Endothelial cell of umbilical vein (primary cell): ENCODE measurements at regions not wholly inside any gene's neighbourhood (a gene's known extent, or its start where the extent isn't known, plus 50 kb on each side); places are given as distances from the start of the nearest gene placed in this dataset.

Source experiments
- BruUV-seq: library from RNA; stranded (reverse); fragments of 400-500 nt; replicated peaks from 2 replicates; lab custom pipeline; 2021; lab: Mats Ljungman, UMichigan
- CTCF ChIA-PET: fragments of 300-600, 350-600 bp; sonication (Branson Sonifier 250); formaldehyde crosslinking; loops from one replicate; lab custom pipeline; 2021; ENCODE audit warnings: antibody characterized with exemption, inconsistent platforms; lab: Charles Lee
- POLR2A ChIA-PET: fragments of 300-600, 350-600 bp; sonication (Branson Sonifier 250); formaldehyde crosslinking; loops from one replicate; lab custom pipeline; 2021; ENCODE audit warnings: antibody characterized with exemption, inconsistent platforms; lab: Charles Lee
- DNase-seq: peaks from one replicate; pipeline ENCODE4 v3.0.0-alpha.2; 2011; ENCODE audit warnings: low read depth, low spot score
- FAIRE-seq: peaks from 2 replicates; lab custom pipeline; 2011; peaks lifted over from hg19 to GRCh38; lab: Jason Lieb, UNC
- H2AFZ ChIP-seq: 2 replicates; pipeline ENCODE4 v1.6.0; 2012; ENCODE audit warnings: low read depth, low read length, control low read depth, inconsistent platforms
- H3K27ac ChIP-seq: 2 replicates; pipeline ENCODE4 v1.5.1; 2011; ENCODE audit warnings: low read depth, mild to moderate bottlenecking, control low read depth, low read length, moderate library complexity; ENCODE audit not compliant: insufficient read depth
- H3K27me3 ChIP-seq, 2 experiments: 2 replicates each; pipeline versions ENCODE4 v1.6.0 to v1.6.1; 2011; ENCODE audit warnings: low read length in 2 of 2, mixed read lengths in 1 of 2; ENCODE audit not compliant: control insufficient read depth in 2 of 2, insufficient read depth in 2 of 2
- H3K36me3 ChIP-seq, 2 experiments: 2 replicates in 1 of 2; 3 replicates in 1 of 2; pipeline ENCODE4 v1.5.1; 2011; ENCODE audit warnings: low read length in 2 of 2, mild to moderate bottlenecking in 1 of 2, moderate library complexity in 1 of 2; ENCODE audit not compliant: control insufficient read depth in 2 of 2, insufficient read depth in 2 of 2; ENCODE audit errors: extremely low read depth in 1 of 2
- H3K4me1 ChIP-seq: 3 replicates; pipeline ENCODE4 v1.5.1; 2011; ENCODE audit warnings: mild to moderate bottlenecking, low read length; ENCODE audit not compliant: control insufficient read depth, insufficient read depth; ENCODE audit errors: extremely low read depth
- H3K4me2 ChIP-seq: 2 replicates; pipeline ENCODE4 v1.6.1; 2011; ENCODE audit warnings: low read length, control low read depth, mixed read lengths; ENCODE audit not compliant: insufficient read depth
- H3K4me3 ChIP-seq, 3 experiments: fragments of 200-600 bp in 1 of 3; sonication (generic), shearing (Covaris generic) in 1 of 3; replicated peaks in 1 of 3; 2 replicates each; pipeline ENCODE4 v1.5.1; 2011 to 2016; ENCODE audit warnings: control low read depth in 3 of 3, low read length in 3 of 3, mild to moderate bottlenecking in 2 of 3, inconsistent platforms in 1 of 3, low read depth in 1 of 3, moderate library complexity in 1 of 3; ENCODE audit not compliant: insufficient read depth in 1 of 3
- H3K79me2 ChIP-seq: 2 replicates; pipeline ENCODE4 v1.6.0; 2012; ENCODE audit warnings: low read length, inconsistent platforms; ENCODE audit not compliant: control insufficient read depth, insufficient read depth
- H3K9ac ChIP-seq: replicated peaks from 2 replicates; pipeline ENCODE3; 2011; ENCODE audit warnings: low read length, control low read depth; ENCODE audit not compliant: insufficient read depth; ENCODE audit errors: extremely low read depth
- H3K9me1 ChIP-seq: replicated peaks from 3 replicates; pipeline ENCODE4 v1.6.0; 2011; ENCODE audit warnings: mild to moderate bottlenecking, low read length; ENCODE audit not compliant: control insufficient read depth, insufficient read depth; ENCODE audit errors: extremely low read depth
- H3K9me3 ChIP-seq: replicated peaks from 2 replicates; pipeline ENCODE4 v1.5.1; 2012; ENCODE audit warnings: low read length, inconsistent platforms; ENCODE audit not compliant: control insufficient read depth, insufficient read depth
- H4K20me1 ChIP-seq: replicated peaks from 2 replicates; pipeline ENCODE3; 2011; ENCODE audit warnings: mild to moderate bottlenecking, low read length; ENCODE audit not compliant: control insufficient read depth, insufficient read depth; ENCODE audit errors: extremely low read depth
- CTCF ChIP-seq, 2 donors: IDR thresholded peaks; 1 replicate in 1 of 2; 2 replicates in 1 of 2; pipeline ENCODE4 v1.5.1; 2011; ENCODE audit warnings: low read length in 2 of 2, mild to moderate bottlenecking in 2 of 2, moderate library complexity in 2 of 2, control low read depth in 1 of 2, inconsistent platforms in 1 of 2, low read depth in 1 of 2; ENCODE audit not compliant: insufficient read depth in 1 of 2; ENCODE audit errors: extremely low read depth in 1 of 2
- EZH2 ChIP-seq: IDR thresholded peaks from 2 replicates; pipeline ENCODE4 v1.6.1; 2012; ENCODE audit warnings: borderline replicate concordance, low read depth, mild to moderate bottlenecking, moderate library complexity, low read length, inconsistent platforms; ENCODE audit not compliant: severe bottlenecking
- FOS ChIP-seq: IDR thresholded peaks from 2 replicates; pipeline ENCODE4 v1.6.1; 2011; ENCODE audit warnings: mild to moderate bottlenecking, low read length, moderate library complexity, borderline replicate concordance; ENCODE audit not compliant: insufficient read depth
- GATA2 ChIP-seq: IDR thresholded peaks from 2 replicates; pipeline ENCODE4 v1.7.0; 2011; ENCODE audit warnings: low read depth, mild to moderate bottlenecking, moderate library complexity, mixed read lengths, low read length; ENCODE audit not compliant: insufficient read length, insufficient read depth
- JUN ChIP-seq: IDR thresholded peaks from 2 replicates; pipeline ENCODE4 v1.6.1; 2011; ENCODE audit warnings: borderline replicate concordance, low read depth; ENCODE audit not compliant: insufficient read length, insufficient read depth
- MAX ChIP-seq: IDR thresholded peaks from 2 replicates; pipeline ENCODE4 v1.6.1; 2011; ENCODE audit not compliant: insufficient read depth, insufficient read length
- POLR2AphosphoS5 ChIP-seq: IDR thresholded peaks from 2 replicates; pipeline ENCODE4 v1.6.1; 2012; ENCODE audit warnings: low read depth, mild to moderate bottlenecking, control low read depth, low read length, moderate library complexity; ENCODE audit not compliant: insufficient read depth
- dilution Hi-C: fragments of 300-500 bp; cut with MboI; formaldehyde crosslinking; loops from one replicate; pipeline ENCODE4 v1.15.0; 2019; ENCODE audit warnings: low sequenced_read_pairs; ENCODE audit not compliant: extremely low pct_ligation_motif_present
- intact Hi-C: fragments of 100-400 bp; cut with micrococcal nuclease; formaldehyde crosslinking; loops from one replicate; pipeline ENCODE4 v1.10.0; 2022

- Histone ChIP-seq H3K36me3 (no peaks in the 10 kb centered on the region), H4K20me1 (no peaks in the 10 kb centered on the region), H3K27me3 (no peaks in the 10 kb centered on the region), H3K4me3 (no peak overlapping the region), H2AFZ (no peak overlapping the region), H3K4me1 (no peaks in the 10 kb centered on the region), H3K27ac (no peak overlapping the region), H3K9me3 (no peaks in the 10 kb centered on the region), H3K79me2 (no peaks in the 10 kb centered on the region), H3K9ac (no peak overlapping the region), H3K4me2 (no peak overlapping the region), H3K9me1 (no peaks in the 10 kb centered on the region)
- dilution Hi-C loops, result no loop called here
- TF ChIP-seq FOS (no peak), EZH2 (no peak), CTCF (IDR thresholded peaks at IDR 0.05; ENCODE audit: extremely low read depth in 1 of 2, insufficient read depth in 1 of 2, low read depth in 1 of 2, low read length in 2 of 2) (no peak), MAX (no peak), POLR2AphosphoS5 (no peak), GATA2 (no peak), JUN (no peak)
- CTCF ChIA-PET, result no interaction called here
- BruUV-seq, result no TSS peak
- intact Hi-C loops, result no loop called here
- DNase-seq (no peak), FAIRE-seq (no peak)
- POLR2A ChIA-PET, result no interaction called here
Measured at GRCh38 chr5:121264605-121265004, 587.1 kb upstream of the FTMT start.
